ENCODE measurements at regions not wholly inside any gene's neighbourhood (a gene's known extent, or its start where the extent isn't known, plus 50 kb on each side); places are given as distances from the start of the nearest gene placed in this dataset.

DNA sequence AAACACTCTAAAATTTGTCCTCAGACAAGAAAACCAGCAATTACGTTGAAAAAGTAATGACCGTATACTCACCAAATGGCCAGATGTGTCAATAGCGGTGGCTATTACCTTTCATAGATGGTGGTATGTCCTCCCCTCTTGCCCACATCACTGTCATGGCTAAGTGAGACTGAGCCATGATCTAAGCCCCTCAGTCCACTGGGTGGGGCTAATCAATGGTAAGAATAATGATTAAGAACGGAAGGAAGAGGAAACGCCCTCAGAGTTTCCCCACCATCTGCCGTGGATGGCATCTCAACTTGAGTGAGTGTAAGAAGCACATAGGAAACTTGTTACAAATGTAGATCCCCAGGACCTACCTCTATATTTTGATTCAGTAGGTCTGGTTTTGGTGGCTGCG lies 65.8 kb upstream of the EFEMP1 start:
- TF ChIP-seq GABPA (IDR thresholded peaks at IDR 0.05; ENCODE audit: low read depth) = no peak
- TF ChIP-seq FOXM1 (IDR thresholded peaks at IDR 0.05; ENCODE audit: low read depth, low read length) = no peak
- TF ChIP-seq MYB (IDR thresholded peaks at IDR 0.05; ENCODE audit: borderline replicate concordance, low read depth, low read length) = no peak
- TF ChIP-seq CTCF (IDR thresholded peaks at IDR 0.05 in 2 of 3, conservative IDR thresholded peaks at IDR 0.05 in 1 of 3; ENCODE audit: control insufficient read depth in 2 of 3, extremely low read depth in 1 of 3, insufficient read depth in 1 of 3, low read depth in 3 of 3, low read length in 3 of 3) = no peak
- TF ChIP-seq NFYB (IDR thresholded peaks at IDR 0.05; ENCODE audit: insufficient read depth, low read depth, low read length) = no peak
- no peak for TF ChIP-seq POLR2AphosphoS2 (IDR thresholded peaks at IDR 0.05; ENCODE audit: low read depth, low read length)
- TF ChIP-seq POLR2A (IDR thresholded peaks at IDR 0.05; ENCODE audit: low read depth, low read length) = no peak
- no peak for TF ChIP-seq SRF (IDR thresholded peaks at IDR 0.05; ENCODE audit: low read depth in 2 of 2, low read length in 2 of 2)
- TF ChIP-seq EP300 (IDR thresholded peaks at IDR 0.05; ENCODE audit: borderline replicate concordance in 1 of 2, control insufficient read depth in 1 of 2, low read depth in 2 of 2, low read length in 2 of 2) = no peak
- TF ChIP-seq SMC3 (IDR thresholded peaks at IDR 0.05; ENCODE audit: borderline replicate concordance, low read length) = no peak
- no peak for TF ChIP-seq SIN3A (IDR thresholded peaks at IDR 0.05; ENCODE audit: low read depth, low read length)
- no peak for TF ChIP-seq CREB1 (IDR thresholded peaks at IDR 0.05; ENCODE audit: low read depth)

Data from GM12878 (cell line).